ENCODE measurements at regions not wholly inside any gene's neighbourhood (a gene's known extent, or its start where the extent isn't known, plus 50 kb on each side); places are given as distances from the start of the nearest gene placed in this dataset.

DNA sequence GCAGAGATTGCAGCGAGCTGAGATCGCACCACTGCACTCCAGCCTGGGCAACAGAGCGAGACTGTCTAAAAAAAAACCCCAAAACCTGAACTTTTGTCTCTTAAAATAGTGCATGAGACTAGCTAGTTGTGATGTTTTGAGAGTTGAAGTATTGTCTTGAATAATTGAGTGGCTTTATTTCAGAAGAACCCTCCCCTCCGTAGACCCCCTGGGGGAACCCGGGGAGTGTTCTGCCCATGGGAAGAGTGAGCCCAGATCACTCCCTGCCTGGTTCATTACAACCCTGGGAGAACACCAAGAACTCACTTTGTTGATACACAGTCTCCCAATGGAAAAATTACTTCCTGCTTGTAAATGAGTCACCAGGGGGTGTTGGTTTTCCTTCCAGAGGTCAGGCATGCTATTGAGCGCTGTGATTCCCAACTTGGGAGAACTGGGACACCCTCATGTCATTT lies 65.3 kb upstream of the SHISA3 start:
- TF ChIP-seq, protein P1, sequence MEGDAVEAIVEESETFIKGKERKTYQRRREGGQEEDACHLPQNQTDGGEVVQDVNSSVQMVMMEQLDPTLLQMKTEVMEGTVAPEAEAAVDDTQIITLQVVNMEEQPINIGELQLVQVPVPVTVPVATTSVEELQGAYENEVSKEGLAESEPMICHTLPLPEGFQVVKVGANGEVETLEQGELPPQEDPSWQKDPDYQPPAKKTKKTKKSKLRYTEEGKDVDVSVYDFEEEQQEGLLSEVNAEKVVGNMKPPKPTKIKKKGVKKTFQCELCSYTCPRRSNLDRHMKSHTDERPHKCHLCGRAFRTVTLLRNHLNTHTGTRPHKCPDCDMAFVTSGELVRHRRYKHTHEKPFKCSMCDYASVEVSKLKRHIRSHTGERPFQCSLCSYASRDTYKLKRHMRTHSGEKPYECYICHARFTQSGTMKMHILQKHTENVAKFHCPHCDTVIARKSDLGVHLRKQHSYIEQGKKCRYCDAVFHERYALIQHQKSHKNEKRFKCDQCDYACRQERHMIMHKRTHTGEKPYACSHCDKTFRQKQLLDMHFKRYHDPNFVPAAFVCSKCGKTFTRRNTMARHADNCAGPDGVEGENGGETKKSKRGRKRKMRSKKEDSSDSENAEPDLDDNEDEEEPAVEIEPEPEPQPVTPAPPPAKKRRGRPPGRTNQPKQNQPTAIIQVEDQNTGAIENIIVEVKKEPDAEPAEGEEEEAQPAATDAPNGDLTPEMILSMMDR (IDR thresholded peaks at IDR 0.05; ENCODE audit: insufficient read depth, low read length), result no peak
- TF ChIP-seq SPI1 (IDR thresholded peaks at IDR 0.05; ENCODE audit: borderline replicate concordance, low read depth) (no peak), GABPA (IDR thresholded peaks at IDR 0.05; ENCODE audit: low read depth) (no peak), POLR2AphosphoS5 (IDR thresholded peaks at IDR 0.05; ENCODE audit: low read depth) (no peak)
- TF ChIP-seq, protein P2, sequence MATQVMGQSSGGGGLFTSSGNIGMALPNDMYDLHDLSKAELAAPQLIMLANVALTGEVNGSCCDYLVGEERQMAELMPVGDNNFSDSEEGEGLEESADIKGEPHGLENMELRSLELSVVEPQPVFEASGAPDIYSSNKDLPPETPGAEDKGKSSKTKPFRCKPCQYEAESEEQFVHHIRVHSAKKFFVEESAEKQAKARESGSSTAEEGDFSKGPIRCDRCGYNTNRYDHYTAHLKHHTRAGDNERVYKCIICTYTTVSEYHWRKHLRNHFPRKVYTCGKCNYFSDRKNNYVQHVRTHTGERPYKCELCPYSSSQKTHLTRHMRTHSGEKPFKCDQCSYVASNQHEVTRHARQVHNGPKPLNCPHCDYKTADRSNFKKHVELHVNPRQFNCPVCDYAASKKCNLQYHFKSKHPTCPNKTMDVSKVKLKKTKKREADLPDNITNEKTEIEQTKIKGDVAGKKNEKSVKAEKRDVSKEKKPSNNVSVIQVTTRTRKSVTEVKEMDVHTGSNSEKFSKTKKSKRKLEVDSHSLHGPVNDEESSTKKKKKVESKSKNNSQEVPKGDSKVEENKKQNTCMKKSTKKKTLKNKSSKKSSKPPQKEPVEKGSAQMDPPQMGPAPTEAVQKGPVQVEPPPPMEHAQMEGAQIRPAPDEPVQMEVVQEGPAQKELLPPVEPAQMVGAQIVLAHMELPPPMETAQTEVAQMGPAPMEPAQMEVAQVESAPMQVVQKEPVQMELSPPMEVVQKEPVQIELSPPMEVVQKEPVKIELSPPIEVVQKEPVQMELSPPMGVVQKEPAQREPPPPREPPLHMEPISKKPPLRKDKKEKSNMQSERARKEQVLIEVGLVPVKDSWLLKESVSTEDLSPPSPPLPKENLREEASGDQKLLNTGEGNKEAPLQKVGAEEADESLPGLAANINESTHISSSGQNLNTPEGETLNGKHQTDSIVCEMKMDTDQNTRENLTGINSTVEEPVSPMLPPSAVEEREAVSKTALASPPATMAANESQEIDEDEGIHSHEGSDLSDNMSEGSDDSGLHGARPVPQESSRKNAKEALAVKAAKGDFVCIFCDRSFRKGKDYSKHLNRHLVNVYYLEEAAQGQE (IDR thresholded peaks at IDR 0.05; ENCODE audit: insufficient replicate concordance, low read depth), result no peak
